ENCODE measurements at regions not wholly inside any gene's neighbourhood (a gene's known extent, or its start where the extent isn't known, plus 50 kb on each side); places are given as distances from the start of the nearest gene placed in this dataset.

DNA sequence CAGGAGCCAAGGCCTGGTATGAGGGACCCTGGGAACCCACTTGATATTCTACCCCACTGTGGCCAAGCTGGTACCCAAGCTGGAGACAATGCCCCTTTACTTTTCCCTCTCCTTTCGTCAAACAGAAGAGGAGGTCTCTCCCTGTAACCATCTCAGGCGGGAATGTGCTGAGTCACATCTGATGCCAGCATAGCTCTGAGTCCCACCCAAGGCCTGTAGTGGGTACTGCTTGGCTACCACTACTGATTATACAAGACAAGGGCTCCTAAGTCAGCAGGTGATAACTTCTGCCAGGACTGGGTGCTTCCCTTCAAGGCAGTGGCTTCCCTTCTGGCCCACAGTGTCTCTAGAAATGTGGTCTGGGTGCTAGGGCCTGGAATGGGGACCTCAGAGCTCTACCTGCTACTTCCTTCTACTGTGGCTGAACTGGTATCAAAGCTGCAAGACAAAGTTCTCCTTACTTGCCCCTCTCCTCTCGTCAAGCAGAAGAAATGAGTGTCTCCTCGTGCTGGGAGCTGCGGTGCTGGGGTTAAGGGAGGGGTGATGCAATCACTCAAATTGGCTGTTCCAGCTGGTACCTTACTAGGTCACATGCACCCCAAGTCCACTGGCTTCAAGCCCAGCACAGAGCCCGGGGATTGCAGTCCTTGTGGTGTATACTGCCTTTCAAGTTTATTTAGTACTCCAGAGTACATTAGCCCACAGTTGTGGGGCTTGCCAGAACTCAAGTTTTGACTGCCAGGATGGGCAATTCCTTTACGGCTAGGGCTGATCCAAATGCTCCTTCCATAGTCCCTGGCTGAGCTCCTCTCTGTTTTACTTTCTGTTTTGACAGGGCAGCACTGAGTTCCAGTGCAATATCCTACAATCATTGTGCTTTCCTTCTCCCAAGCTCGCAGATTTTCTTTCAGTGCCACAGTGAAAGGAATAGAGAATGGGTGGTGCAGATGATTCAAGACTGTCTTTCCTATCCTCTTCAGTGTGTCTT, 419.7 kb upstream of the CNTN5 start:
- no peak for TF ChIP-seq CTCF (IDR thresholded peaks at IDR 0.05; ENCODE audit: low read depth, low read length)
- TF ChIP-seq MAX (IDR thresholded peaks at IDR 0.05; ENCODE audit: low read depth, low read length): no peak

Measured in NB4 (cell line).